NCI-H1694 (cell line): ENCODE measurements at regions not wholly inside any gene's neighbourhood (a gene's known extent, or its start where the extent isn't known, plus 50 kb on each side); places are given as distances from the start of the nearest gene placed in this dataset.

ENCODE experiments used
- DNase-seq: peaks from one replicate; lab custom pipeline; 2025; lab: John Stamatoyannopoulos, UW

DNA sequence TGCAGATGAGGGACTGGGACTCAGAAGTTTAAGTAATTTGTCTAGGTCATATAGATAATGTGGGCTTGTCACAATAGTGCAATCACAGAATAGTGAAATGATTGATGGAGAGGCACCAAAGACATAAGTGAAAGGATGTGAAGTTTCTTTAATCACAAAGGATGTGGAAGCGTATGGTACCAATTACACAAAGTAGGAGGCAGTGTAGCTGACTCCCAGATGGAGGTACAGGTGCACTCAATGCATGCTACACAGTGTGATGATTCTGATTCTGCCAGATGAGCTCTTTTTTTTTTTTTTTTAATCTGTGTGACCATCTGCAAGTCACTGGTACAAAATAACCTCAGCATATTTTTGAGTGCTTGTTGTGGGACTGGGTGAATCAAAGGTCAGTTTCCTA lies 411.3 kb downstream of the SPRY1 start:
- no peak for DNase-seq

DNA sequence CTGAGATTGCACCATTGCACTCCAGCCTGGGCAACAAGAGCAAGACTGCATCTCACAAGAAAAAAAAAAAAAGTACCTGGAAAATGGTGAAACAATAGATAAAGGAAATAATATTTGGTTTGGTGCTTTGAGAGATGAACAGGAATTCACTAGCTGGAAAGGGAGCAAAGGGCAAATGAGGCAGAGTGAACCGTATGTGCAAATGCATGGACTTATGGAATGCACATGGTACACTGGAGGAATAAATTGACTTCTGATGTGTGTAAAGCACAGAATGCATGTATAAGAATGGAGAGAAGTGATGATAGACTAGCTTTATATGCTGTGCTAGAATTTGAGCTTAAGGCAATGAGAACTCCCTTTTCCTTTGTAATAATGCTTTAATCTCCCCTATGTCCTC lies 413.3 kb downstream of the SPRY1 start:
- DNase-seq = no peak

DNA sequence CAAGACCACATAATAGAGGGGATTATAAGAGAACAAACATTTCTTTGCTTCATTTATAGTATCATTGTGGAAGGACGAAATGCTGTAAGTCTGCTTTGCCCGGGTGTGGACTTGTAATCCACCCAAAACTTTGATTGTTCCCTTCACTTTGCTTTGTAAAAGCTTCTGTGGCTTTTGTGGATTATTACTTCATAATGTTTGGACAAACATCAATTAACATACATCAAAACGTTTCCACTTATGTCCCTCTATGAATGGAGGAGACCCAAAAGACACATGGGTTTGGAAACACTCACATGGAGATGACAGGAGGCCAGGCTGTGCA lies 415.4 kb downstream of the SPRY1 start:
- DNase-seq = no peak

DNA sequence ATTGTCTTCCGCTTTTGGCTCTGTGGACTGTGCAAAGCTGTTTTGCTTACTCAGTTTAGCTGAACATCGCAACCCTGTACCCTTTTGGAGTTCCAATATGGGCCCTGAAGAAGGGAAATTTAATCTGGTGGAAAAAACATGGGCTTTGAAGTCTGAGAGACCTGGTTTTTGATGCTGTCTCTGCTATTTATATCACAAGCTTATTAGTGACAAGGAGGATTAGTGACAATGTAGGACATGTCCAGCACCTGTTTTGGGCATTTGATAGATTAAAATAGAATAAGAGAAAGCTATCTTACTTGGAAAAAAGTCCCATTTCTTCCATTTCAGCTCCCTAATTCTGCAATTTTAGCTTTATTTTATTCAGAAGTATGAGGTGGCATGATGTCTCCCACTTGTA lies 417.3 kb downstream of the SPRY1 start:
- DNase-seq = no peak

DNA sequence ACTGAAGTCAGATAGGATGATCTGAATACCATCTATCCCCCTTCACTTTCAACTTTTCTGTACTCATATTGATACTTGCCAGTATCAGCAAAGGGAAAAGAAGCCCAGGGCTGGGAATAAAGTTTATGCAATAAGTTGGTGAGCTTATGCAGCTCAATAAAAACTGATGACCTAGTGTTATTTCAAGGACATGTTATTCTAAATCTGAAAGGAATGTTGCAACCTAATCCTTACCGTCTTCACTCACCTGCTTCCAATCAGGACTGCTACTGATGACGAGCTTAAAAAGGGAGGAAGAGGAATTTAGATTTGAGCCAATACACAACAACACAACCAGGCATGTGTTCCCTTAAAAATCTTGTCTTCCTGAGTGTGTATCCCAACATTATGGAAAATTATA lies 419.9 kb downstream of the SPRY1 start:
- no peak for DNase-seq

DNA sequence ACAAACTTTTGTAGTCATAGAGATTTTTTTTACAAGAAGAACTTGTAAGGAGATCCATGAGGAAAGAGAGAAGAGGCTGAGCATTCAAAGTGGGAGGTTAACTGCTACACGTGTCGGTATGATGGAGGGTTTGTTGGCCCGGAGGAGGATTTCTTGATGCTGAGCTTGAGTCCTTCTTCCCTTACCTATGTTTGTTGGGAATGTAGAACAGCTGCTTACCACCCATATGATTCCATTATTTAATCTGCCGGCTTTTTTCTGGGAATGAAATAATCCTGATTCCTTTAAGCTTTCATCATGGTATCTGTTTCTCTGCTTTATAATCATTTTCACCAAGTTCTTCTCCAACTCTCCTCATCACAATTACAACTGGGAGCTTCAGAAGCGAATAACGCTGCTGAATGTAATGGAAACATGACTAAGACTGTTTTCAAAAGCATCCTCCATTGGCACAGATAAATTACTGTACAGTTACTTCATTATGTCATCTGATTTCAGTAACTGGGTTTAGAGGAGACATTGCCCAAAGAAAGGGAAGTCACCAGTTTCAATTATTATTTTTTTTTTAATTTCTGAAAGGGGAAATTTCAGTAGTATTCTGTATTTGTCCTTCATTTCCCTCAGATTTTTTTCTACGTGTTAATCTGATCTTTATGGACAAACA lies 420.6 kb downstream of the SPRY1 start:
- DNase-seq = no peak

DNA sequence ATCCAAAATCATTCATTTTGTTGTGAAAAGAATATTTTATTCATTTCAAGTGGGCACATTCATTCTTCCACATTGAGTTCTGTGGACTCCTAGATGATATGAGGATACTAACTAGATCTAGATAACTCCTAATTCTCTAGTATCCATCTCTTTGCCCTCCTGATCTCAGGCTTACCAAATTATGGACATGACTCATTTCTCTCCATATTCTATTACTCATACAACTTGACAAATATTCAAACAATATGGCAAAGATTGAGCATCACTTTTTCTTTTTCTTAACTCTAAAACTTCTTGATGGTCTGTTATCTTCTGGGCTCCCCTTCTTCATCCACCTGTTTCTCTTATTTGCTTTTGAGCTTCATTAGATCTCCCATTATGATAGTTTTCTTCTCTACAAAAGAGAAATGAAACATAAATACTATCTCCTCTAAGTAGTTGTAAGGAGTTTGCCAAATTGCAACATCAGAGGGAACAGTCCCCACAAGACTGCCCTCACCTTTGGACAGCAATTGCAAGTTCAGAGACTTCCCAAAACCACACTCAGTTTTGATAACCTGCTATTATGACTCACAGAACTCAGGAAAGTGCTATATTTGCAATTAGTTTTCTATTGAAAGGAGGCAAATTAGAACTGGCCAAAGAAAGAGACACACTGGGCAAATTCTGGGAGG lies 422.9 kb downstream of the SPRY1 start:
- DNase-seq = no peak

DNA sequence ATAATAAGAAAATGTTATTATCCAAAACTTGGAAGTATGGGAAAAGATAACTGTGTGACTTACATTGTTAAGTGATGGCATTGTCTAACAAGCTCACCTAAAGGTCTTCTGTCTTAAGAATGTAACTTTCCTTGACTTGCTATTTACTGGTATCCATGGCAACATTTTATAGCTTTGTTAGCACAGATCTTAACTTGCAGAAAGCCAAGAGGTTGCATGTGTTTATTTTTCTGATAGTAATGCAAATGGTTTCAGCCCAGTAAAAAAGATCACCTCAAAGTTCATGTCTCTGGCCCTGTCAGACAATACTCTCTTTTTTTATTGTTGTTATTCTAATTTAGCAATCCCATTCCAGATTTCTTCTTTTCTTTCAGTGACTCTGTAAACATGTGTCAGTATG lies 425.3 kb downstream of the SPRY1 start:
- no peak for DNase-seq

DNA sequence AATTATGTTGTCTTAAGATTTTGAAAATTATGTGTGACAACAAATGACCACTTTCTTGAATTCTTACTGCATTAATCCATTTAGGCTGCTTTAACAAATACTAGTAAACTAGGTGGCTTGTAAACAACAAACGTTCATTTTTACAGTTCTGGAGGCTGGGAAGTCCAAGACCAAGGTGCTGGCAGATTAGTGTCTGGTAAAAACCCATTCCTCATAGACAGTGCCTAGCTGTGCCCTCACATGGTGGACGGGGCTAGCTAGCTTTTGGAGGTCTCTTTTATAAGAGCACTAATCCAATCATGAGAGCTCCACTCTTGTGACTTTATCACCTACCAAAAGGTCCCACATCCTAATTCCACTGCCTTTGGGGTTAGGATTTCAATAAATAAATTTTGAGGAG lies 425.8 kb downstream of the SPRY1 start:
- no peak for DNase-seq

DNA sequence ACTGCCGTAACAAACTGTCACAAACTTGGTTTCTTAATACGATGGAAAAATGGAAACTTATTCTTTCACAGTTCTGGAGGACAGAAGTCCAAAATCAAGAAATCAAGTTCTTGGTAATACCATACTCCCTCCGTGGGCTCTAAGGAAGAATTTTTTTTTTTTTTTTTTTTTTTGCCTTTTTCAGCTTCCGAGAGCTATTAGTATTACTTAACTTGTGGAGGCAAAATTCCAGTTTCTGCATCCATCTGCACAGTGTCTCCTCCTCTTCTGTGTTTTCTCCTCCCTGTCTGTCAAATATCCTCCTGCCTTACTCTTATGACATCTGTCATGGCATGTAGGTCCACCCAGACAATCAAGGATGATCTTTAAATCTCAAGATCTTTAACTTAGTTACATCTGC lies 426.6 kb downstream of the SPRY1 start:
- no peak for DNase-seq

DNA sequence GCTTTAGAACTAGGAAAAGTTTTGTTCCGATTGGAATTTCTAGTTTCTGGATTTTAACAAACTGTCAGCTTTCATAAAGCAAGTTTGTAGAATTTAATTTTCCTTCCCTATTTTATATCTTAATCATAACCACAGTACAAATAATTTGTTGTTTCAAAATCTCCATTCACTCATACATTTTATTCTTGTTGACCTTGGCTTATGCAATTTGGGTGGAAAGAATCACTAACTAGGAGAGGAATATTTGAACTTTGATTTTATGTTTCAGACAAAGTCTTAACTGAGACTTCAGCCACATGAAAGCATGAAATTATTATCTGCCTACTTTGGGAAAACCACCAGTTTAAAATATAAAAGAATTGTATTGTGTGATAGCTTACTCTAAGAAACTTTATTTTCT lies 427.9 kb downstream of the SPRY1 start:
- no peak for DNase-seq

DNA sequence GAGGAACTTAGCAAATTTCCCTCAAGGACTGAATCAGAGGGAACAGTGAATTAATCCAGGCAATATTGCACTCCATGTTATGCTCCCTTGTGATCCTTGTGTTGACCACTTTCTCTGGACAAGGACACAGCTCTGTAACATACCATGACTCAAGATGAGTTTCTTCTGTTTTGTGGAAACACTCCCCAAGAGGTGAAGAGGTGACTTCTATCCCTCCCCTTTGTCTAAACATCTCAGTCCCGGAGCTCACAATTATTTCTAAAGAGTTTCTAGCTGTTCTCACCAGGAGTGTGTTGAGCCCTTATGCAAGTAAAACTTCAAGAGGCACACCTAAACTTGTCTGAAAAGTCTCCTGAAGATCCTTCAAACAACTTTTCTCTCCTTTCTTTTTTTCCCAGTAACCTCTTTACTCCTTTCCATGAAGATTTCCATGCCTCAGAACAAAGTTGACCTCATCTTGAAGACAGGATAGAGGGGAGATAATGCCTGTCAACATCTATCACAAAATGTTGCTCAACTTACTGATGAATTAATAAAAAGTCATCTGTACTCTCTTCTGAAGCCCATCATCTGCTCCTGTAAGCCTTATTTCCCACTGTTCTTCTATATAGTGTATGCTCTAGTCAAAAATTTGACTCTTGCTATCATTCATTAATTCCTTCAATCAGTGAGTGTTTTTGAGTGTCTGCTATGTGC lies 429.1 kb downstream of the SPRY1 start:
- DNase-seq = no peak

DNA sequence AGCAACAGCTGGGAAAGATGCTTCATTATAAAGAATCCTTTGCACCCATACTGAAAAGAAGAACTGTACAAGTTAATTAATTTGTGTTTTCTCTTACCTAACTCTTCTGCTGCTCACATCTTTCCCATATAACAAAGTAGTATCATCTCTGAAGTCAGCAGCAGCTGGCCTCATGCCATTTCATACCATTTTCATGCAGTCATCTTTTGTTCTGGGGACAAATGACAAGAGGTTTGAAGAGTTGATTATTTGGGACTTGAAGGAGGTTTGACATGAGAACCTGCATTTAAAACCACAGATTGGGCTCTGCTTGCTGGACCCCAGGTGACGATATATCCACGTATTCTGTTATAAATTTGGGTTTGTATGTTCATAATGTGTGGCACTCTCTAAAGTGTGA lies 430.3 kb downstream of the SPRY1 start:
- no peak for DNase-seq

DNA sequence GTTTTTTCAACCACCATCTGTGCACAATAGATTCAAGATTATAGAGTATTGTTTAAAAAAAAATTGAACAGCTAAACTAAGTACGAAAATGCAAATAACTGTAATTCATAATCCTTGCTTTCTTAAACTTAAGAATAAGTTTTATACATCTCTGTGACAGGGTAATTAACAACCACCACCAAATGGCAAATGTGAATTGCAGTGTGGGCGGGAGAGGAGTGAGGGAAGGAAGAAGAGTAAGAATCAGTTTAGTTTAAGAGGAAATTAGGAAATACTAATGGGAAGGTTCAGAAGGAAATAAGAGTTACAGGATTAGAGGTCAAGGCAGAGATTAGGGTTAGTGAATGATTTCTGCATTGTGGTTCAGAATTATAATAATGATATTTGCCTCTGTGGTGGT lies 430.9 kb downstream of the SPRY1 start:
- DNase-seq = no peak

DNA sequence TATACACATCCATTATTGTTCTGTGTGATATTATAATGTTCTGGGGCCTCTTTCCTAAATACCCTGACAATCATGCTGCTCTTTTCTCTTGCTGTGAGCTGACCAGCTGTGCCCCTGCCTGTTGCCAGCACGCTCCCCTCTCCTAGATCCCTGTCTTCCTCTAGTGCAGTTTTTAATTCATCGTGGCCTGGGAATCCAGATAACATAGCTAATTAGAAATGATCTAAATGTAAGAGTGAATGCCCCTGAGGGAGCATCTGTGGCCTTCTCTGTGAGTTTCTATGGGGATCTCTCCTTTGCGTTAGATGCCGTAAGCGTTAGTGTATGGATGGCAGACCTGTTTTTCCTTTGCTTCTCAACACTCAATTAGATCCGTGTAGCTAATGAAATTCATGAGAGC lies 434.3 kb downstream of the SPRY1 start:
- no peak for DNase-seq

DNA sequence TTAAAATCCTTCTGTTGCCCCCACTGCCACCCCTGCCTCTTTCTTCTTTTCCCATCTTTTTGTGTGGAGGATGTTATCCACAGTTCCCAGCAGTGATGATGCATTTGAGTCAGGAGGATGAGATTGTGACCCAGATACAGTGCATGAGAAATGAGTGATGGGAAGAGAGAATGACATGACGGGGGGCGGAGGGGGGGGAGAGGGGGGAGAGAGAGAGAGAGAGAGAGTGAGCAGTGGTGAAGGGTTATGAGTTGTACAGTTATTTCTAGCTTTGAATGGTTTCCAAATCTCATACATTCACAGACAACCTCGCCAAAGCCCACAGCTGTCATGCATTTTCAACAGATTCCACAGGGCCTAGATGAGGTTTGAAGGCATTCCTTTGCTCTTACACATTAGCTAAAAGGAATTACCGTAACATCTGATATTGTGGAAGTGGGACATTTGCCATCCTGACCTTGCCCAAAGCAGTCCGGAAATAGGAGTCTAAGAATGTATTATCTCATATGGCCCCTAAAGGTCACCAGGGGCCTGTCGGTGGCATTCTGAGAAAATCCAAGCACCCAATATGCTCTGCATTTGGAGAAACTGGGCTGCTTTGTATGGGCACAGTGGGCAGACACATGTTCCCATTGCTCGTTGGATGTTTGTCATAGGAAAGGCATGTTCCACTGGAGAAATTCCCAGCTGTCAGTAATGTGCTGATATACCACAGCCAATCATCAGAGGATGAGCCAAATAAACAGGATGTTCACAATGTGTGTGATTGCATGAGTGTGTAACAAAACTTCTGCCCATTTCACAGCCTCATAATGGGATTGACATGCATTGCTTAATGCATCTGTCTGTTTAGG lies 435.8 kb downstream of the SPRY1 start:
- no peak for DNase-seq

DNA sequence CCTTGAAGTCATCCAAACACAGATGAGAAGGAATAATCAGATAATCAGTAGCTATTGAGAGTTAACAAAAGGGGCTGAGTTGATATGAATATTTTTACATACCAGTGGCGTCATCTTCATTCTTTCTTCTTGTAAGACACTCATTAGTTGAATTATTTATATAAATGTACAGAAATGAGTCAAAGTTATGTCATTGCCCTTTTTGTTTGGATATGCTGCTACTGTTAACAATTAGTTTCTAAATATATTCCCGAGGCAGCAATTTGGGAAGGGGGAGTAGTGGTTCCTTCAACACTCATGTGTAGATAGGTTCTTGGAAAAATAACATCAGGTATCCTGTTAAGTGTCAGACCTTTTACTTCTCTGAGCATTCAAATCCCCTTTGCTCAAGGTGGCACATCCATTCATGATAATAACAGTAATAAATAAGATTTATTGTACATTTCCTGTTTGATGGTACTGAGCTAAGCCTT lies 436.6 kb downstream of the SPRY1 start:
- no peak for DNase-seq

DNA sequence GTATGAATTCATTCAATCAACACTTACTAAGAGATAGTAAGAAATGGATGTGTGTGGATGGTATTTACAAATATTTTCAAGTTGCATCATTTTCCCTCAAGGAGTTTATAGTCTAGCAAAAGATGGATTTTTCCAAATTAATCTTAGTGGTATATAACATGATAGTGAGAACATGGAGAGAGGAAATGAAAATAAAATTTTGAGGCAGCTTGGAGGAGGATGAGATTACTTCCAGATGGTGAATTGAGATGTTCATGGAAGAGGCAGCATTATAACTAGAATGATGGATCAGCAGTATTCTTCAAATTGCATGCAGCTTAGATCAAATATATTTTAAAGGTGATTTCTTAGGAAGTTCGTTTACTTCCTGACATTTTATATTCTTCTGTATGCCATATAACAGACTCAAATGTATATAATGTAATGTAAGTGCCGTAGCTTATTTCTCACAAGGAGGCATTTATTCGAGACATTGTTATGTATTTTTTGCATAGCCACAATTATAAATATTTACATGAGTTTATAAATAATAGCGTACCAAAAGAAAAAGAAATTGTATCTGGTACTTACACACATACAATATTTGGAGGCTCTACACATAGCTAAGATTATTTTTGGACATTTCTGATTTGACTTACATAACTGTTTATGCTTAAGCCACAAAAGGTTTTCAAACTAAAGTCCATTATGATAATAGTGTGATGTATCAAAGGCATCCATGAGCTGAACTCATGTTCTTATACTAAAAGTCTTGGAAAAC lies 439.4 kb downstream of the SPRY1 start:
- DNase-seq = no peak

DNA sequence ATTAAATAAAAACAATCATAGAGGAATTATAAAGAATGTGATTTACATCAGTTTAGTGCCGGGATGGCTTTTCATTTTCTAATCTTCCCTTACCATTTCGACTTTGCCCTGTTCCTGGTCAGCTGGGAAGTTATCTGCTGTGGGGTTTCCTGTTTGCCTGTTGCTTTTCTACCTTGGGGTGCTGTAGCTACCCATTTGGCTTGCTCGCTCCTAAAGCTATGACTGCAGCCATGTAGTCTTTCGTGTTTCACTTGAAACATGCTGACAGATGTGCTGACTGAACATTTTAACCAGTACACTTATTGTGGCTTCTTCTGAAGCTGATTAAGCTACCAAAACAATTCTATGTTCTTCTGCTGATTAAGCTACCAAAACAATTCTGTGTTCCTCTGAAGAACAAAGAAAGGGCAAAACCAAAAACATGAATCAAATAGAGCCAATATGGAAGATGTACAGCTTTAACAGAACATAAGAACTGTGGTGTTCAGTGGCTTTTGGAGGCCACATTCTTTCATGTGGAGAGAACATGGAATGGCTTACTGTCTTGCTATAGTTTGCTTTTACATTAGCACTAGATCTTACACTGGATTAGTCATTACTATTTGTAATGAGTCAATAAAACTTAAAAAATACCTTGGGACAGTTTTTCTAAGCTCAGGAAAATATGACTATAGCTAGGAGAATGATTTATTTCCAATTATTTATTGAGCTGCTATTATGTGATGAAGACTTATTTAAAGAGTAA lies 440.4 kb downstream of the SPRY1 start:
- DNase-seq = no peak

DNA sequence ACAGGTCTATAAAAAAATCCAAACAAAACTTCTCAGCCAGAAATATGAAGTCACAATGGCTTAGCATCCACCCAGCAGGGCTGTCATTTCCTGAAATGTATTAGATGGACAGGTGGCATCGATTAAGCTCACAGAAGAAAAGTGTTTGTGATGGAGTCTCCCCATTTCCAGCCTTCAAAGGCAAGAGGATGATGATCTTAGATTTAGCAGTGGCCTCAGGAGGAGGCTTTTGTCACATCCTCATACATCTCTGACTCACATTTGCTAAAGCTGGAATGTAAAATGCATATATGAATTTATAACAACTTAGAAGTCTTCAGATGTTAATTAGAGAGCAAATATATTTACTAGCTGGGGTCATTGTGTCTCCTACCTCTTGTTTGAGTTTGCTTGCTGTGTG lies 441.9 kb downstream of the SPRY1 start:
- no peak for DNase-seq

DNA sequence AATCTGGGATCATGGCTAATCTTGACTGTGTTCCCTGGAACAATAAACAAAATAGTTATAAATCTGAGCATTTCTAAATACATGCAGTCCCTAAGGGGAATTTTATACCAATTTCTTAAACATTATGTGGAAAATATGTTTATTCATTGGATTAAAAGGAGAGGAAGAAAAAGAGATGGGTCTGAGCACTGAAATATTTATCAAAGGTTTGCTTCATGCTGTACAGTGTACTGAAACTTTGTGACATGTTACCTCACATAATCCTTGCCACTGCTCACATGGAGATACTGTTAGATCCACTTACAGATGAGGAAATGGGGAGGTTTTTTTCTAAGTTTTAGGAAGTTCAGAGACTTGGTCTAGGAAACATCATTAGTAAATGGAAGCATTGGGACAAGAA lies 443.6 kb downstream of the SPRY1 start:
- DNase-seq = no peak
